ENCODE measurements at regions not wholly inside any gene's neighbourhood (a gene's known extent, or its start where the extent isn't known, plus 50 kb on each side); places are given as distances from the start of the nearest gene placed in this dataset.

DNA sequence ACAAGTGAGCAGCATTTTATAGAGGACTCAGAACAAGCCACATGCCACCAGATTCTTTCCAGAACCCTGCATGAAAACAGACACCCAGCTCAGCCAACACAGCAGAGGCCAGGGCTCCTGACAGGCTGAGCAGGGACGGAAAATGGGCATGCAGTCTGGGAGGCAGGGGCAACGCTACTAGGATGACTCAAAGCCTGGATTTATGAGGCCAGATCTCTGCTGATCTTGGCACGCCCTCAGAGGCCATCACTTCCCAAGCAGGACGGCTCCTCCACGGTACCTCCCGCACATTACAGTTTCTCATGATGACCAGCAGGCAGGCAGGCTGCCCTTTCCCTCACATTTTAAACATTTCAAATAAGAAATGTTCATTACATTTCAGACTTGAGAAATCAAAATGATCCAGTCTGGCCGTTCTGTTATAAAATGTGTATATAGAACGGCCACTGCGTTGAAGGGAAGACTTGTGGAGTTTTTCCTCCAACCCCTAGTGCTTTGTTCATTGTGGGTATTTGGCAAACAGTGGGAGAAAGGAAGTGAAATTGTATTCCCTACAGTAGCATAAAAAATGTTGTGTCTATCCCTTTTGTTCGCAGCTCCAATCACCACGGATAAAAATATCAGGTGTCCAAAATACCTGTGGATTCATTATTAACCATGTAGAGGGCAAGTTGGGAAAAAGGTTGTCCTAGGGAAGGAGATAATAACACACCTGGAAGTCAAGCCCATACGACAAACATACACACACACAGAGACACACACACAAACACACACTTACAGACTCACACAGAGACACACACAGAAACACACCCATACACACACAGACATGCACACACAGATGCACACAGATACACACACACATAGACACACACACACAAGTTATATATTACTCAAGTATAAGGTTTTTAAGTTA lies 64.8 kb upstream of the ADAMTS18 start:
- TF ChIP-seq, protein P1, sequence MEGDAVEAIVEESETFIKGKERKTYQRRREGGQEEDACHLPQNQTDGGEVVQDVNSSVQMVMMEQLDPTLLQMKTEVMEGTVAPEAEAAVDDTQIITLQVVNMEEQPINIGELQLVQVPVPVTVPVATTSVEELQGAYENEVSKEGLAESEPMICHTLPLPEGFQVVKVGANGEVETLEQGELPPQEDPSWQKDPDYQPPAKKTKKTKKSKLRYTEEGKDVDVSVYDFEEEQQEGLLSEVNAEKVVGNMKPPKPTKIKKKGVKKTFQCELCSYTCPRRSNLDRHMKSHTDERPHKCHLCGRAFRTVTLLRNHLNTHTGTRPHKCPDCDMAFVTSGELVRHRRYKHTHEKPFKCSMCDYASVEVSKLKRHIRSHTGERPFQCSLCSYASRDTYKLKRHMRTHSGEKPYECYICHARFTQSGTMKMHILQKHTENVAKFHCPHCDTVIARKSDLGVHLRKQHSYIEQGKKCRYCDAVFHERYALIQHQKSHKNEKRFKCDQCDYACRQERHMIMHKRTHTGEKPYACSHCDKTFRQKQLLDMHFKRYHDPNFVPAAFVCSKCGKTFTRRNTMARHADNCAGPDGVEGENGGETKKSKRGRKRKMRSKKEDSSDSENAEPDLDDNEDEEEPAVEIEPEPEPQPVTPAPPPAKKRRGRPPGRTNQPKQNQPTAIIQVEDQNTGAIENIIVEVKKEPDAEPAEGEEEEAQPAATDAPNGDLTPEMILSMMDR (IDR thresholded peaks at IDR 0.05) = no peak
- TF ChIP-seq POLR2A (IDR thresholded peaks at IDR 0.05) = no peak
- no peak for TF ChIP-seq POLR2AphosphoS5 (IDR thresholded peaks at IDR 0.05)
- TF ChIP-seq EP300 (IDR thresholded peaks at IDR 0.05; ENCODE audit: low read depth) = no peak

All from transverse colon (tissue), 4 donors.